Fibroblast of lung (primary cell): ENCODE measurements at regions not wholly inside any gene's neighbourhood (a gene's known extent, or its start where the extent isn't known, plus 50 kb on each side); places are given as distances from the start of the nearest gene placed in this dataset.

Experiments used
- DNase-seq, 2 donors: peaks; one replicate each; pipeline versions ENCODE4 v3.0.0 to v3.0.0-alpha.2; 2010; ENCODE audit warnings: low read depth in 2 of 2
- H2AFZ ChIP-seq: 2 replicates; pipeline ENCODE4 v1.5.1; 2012; ENCODE audit warnings: low read length, control low read depth, inconsistent platforms
- H3K27ac ChIP-seq: 2 replicates; pipeline ENCODE4 v1.5.1; 2011; ENCODE audit warnings: low read length, control low read depth; ENCODE audit not compliant: insufficient read depth
- H3K27me3 ChIP-seq: 2 replicates; pipeline ENCODE4 v1.5.1; 2011; ENCODE audit warnings: mild to moderate bottlenecking, low read length; ENCODE audit not compliant: control insufficient read depth, insufficient read depth
- H3K36me3 ChIP-seq: 2 replicates; pipeline ENCODE4 v1.5.1; 2011; ENCODE audit warnings: low read length; ENCODE audit not compliant: control insufficient read depth, insufficient read depth
- H3K4me1 ChIP-seq: 2 replicates; pipeline ENCODE4 v1.5.1; 2011; ENCODE audit warnings: low read length; ENCODE audit not compliant: control insufficient read depth, insufficient read depth; ENCODE audit errors: extremely low read depth
- H3K4me2 ChIP-seq: 2 replicates; pipeline ENCODE4 v1.5.1; 2011; ENCODE audit warnings: low read length, control low read depth; ENCODE audit not compliant: insufficient read depth; ENCODE audit errors: extremely low read depth
- H3K4me3 ChIP-seq, 4 experiments: fragments of 200-600 bp in 1 of 4; sonication (generic) in 1 of 4; replicated peaks in 1 of 4; 2 replicates each; pipeline ENCODE4 v1.5.1; 2011 to 2016; ENCODE audit warnings: low read length in 4 of 4, low read depth in 3 of 4, mild to moderate bottlenecking in 3 of 4, control low read depth in 2 of 4, inconsistent platforms in 1 of 4, mixed read lengths in 1 of 4; ENCODE audit not compliant: insufficient read depth in 1 of 4; ENCODE audit errors: control extremely low read depth in 1 of 4
- H3K79me2 ChIP-seq: 2 replicates; pipeline ENCODE4 v1.5.1; 2012; ENCODE audit warnings: mild to moderate bottlenecking, low read length, inconsistent platforms; ENCODE audit not compliant: control insufficient read depth, insufficient read depth
- H3K9ac ChIP-seq: 2 replicates; pipeline ENCODE4 v1.5.1; 2011; ENCODE audit warnings: mild to moderate bottlenecking, low read length, control low read depth; ENCODE audit not compliant: insufficient read depth
- H3K9me3 ChIP-seq: 2 replicates; pipeline ENCODE4 v1.5.1; 2012; ENCODE audit warnings: low read depth, low read length; ENCODE audit not compliant: control insufficient read depth, insufficient read depth
- H4K20me1 ChIP-seq: 2 replicates; pipeline ENCODE4 v1.5.1; 2011; ENCODE audit warnings: low read length; ENCODE audit not compliant: control insufficient read depth, insufficient read depth; ENCODE audit errors: extremely low read depth
- EZH2 ChIP-seq: IDR thresholded peaks from 2 replicates; pipeline ENCODE4 v1.5.1; 2012; ENCODE audit warnings: low read length, control low read depth, mild to moderate bottlenecking; ENCODE audit errors: missing control alignments
- TF ChIP-seq, protein P1 (sequence below), 2 donors: IDR thresholded peaks in 1 of 2; conservative IDR thresholded peaks in 1 of 2; 1 replicate in 1 of 2; 2 replicates in 1 of 2; pipeline ENCODE4 v1.5.1; 2011 to 2012; ENCODE audit warnings: low read length in 2 of 2, control low read depth in 1 of 2, inconsistent platforms in 1 of 2, low read depth in 1 of 2, mild to moderate bottlenecking in 1 of 2

DNA sequence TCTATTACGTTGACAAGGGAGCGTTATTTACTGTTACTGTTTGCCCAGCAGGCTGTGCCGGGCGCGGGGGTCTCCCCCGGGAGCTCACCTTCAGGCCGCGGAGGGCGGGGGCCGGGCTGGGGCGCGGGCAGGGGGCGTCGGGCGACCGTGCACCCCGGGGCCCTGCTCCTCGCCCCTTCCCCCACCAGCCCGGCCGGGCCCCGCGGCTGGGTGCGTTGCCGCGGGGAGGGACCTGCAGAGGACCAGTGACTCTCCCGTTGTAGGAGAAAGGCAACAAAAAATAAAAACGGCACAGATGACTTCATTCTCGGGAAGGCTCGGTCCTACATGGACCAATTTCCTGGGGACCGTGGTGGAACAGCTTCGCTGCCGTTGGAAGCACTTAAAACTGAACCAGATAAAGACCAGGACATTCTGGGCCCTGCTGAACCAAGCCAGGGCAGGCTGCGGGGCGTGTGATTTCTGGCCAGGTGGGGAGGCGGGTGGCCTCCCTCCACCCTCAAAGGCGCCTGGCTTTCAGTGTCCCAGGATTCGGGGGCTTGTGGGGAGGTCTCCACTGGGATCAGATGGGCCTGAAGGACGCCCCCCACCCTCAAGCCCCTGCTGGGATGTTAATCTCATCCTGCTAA, 57.4 kb downstream of the IGLL1 start:
- no peaks in the 10 kb centered on the region for H3K9me3 ChIP-seq
- peak overlapping the region in 1 of 4 experiments; percentile 22 for H3K4me3 ChIP-seq
- H3K4me1 ChIP-seq, result peaks cover 8% of the 10 kb centered on the region
- TF ChIP-seq EZH2, result no peak
- TF ChIP-seq, protein P1, sequence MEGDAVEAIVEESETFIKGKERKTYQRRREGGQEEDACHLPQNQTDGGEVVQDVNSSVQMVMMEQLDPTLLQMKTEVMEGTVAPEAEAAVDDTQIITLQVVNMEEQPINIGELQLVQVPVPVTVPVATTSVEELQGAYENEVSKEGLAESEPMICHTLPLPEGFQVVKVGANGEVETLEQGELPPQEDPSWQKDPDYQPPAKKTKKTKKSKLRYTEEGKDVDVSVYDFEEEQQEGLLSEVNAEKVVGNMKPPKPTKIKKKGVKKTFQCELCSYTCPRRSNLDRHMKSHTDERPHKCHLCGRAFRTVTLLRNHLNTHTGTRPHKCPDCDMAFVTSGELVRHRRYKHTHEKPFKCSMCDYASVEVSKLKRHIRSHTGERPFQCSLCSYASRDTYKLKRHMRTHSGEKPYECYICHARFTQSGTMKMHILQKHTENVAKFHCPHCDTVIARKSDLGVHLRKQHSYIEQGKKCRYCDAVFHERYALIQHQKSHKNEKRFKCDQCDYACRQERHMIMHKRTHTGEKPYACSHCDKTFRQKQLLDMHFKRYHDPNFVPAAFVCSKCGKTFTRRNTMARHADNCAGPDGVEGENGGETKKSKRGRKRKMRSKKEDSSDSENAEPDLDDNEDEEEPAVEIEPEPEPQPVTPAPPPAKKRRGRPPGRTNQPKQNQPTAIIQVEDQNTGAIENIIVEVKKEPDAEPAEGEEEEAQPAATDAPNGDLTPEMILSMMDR (conservative IDR thresholded peaks at IDR 0.05 in 1 of 2, IDR thresholded peaks at IDR 0.05 in 1 of 2; ENCODE audit: low read depth in 1 of 2, low read length in 2 of 2), result no peak
- DNase-seq, result peak in 1 of 2 donors; percentile 6
- no peaks in the 10 kb centered on the region for H3K36me3 ChIP-seq
- H2AFZ ChIP-seq, result peak overlapping the region; percentile 53
- H3K79me2 ChIP-seq, result no peaks in the 10 kb centered on the region
- H3K9ac ChIP-seq, result peak overlapping the region; percentile 30
- peak overlapping the region; percentile 35 for H3K4me2 ChIP-seq
- H4K20me1 ChIP-seq, result no peaks in the 10 kb centered on the region
- H3K27ac ChIP-seq, result no peak overlapping the region
- no peaks in the 10 kb centered on the region for H3K27me3 ChIP-seq

DNA sequence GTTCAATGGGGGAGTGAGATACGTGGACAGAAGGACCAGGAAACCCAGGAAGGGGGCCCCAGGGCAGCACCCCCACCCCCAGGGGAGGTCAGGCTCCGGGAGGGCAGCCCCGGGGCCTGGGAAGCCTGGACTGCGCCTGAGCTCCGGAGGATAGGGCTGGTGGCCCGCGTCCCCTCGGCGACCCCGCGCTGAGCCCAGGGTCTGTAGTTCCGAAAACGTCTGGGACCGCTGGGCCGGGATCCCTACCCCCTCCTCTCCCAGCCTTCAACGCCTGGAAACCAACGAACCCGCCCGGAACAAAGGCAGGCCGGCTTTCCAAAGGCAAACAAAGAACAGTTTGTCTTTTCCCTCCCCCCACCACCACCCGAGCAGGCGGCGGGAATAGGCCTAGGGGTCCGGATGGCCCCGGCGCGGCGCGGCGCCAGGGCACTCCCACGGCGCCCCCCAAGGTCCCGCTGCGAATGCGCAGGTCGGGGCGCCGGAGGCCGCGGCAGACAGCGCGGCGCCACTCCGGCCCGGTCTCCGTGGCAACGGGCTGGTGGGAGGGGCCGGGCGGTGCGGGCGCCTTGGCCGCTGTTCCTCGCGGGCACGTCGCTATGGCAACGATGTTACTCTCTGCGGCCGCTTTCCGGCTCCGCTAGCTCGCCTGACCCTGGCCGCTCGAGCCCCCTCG, 58.5 kb downstream of the IGLL1 start:
- H3K4me1 ChIP-seq, result peaks cover 8% of the 10 kb centered on the region
- peak overlapping the region; percentile 93 for H3K9ac ChIP-seq
- peak overlapping the region; percentile 35 to 60 (median 48) for H3K4me3 ChIP-seq
- TF ChIP-seq, protein P1 (conservative IDR thresholded peaks at IDR 0.05 in 1 of 2, IDR thresholded peaks at IDR 0.05 in 1 of 2; ENCODE audit: low read depth in 1 of 2, low read length in 2 of 2), result no peak
- no peak for TF ChIP-seq EZH2
- H3K27me3 ChIP-seq, result no peaks in the 10 kb centered on the region
- peak; percentile 83 to 84 for DNase-seq
- peak overlapping the region; percentile 89 for H3K27ac ChIP-seq
- H3K36me3 ChIP-seq, result no peaks in the 10 kb centered on the region
- no peaks in the 10 kb centered on the region for H3K9me3 ChIP-seq
- no peaks in the 10 kb centered on the region for H4K20me1 ChIP-seq
- H3K79me2 ChIP-seq, result no peaks in the 10 kb centered on the region
- peak overlapping the region; percentile 80 for H3K4me2 ChIP-seq
- peak overlapping the region; percentile 74 for H2AFZ ChIP-seq

DNA sequence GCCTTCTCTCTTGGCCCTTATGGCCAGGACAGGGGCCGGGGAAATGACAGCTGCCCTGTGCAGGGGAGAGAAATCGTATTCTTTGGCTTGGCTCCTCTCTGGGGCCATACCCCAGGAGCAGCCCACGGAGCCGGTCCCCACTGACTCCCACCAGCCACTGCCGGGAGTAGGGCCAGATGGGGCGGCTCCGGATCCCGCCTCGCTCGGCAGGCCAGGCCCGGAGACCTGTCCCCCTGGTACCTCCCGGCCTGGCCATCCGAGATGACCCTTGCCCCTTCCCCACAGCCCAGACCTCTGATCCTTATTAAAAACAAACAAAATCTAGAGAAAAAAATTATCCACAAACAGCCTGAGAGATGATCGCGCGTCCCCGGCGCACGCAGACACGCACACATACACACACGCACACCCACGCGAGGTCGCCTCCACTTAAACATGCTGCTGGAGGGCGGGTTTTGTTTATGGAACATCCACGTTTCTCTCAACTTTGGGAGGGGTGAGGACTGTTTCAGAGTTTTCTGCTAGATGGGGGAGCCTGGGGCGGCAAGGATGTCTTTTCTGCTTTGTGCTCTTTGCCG, 59.1 kb downstream of the IGLL1 start:
- no peaks in the 10 kb centered on the region for H3K9me3 ChIP-seq
- peaks cover 8% of the 10 kb centered on the region for H3K4me1 ChIP-seq
- no peaks in the 10 kb centered on the region for H3K36me3 ChIP-seq
- H3K9ac ChIP-seq, result peak overlapping the region; percentile 93
- peak overlapping the region; percentile 35 to 60 (median 48) for H3K4me3 ChIP-seq
- H3K4me2 ChIP-seq, result peak overlapping the region; percentile 80
- TF ChIP-seq, protein P1 (conservative IDR thresholded peaks at IDR 0.05 in 1 of 2, IDR thresholded peaks at IDR 0.05 in 1 of 2; ENCODE audit: low read depth in 1 of 2, low read length in 2 of 2), result no peak
- no peak for TF ChIP-seq EZH2
- no peaks in the 10 kb centered on the region for H3K27me3 ChIP-seq
- H3K79me2 ChIP-seq, result no peaks in the 10 kb centered on the region
- no peaks in the 10 kb centered on the region for H4K20me1 ChIP-seq
- DNase-seq, result peak; percentile 33 to 43
- H2AFZ ChIP-seq, result peak overlapping the region; percentile 74
- peak overlapping the region; percentile 89 for H3K27ac ChIP-seq
